ENCODE measurements at regions not wholly inside any gene's neighbourhood (a gene's known extent, or its start where the extent isn't known, plus 50 kb on each side); places are given as distances from the start of the nearest gene placed in this dataset.

DNA sequence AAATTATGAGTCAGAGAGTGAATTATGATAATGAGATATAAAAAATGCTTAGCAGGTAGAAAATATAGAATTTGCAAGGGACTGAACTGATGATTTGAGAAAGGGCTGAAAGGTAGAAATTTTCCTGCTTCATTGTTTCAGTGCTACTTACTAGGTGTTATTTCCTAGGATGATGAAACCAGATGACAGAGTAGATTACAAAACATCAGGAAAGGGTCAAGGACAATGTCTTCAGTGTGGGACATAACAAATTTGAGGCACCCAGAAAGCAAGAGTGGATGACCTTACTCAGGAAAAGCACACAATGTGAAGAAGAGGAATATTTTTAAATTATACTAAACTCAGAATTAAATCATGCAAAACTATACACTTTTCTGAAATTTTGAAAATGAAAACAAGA lies 102.1 kb downstream of the SHCBP1 start:
- peaks cover 2 to 3% (median 2%) of the 10 kb centered on the region in 3 donors for H3K27me3 Mint-ChIP-seq (ENCODE audit: low read depth in 3 of 3)
- Histone ChIP-seq H4K20me1 (ENCODE audit: insufficient read depth, low read length) (no peaks in the 10 kb centered on the region), H3K9ac (ENCODE audit: insufficient read depth, low read length, poor library complexity, severe bottlenecking) (no peak overlapping the region), H3K27me3 (ENCODE audit: control insufficient read depth in 2 of 2, insufficient read depth in 2 of 2, low read length in 2 of 2) (no peaks in the 10 kb centered on the region), H3K79me2 (ENCODE audit: insufficient read depth, low read length) (no peaks in the 10 kb centered on the region), H3K36me3 (replicated peaks in 1 of 2; ENCODE audit: control insufficient read depth in 1 of 2, insufficient read depth in 2 of 2, low read length in 2 of 2) (no peaks in the 10 kb centered on the region), H3K4me2 (replicated peaks; ENCODE audit: extremely low read depth, low read length, poor library complexity, severe bottlenecking) (no peak overlapping the region), H3K4me1 (ENCODE audit: control insufficient read depth in 1 of 2, insufficient read depth in 2 of 2, low read length in 2 of 2) (no peaks in the 10 kb centered on the region), H2AFZ (ENCODE audit: insufficient read depth, low read depth, low read length, poor library complexity, severe bottlenecking) (no peak overlapping the region), H3K27ac (ENCODE audit: low read depth in 1 of 2, low read length in 2 of 2) (no peak overlapping the region), H3K4me3 (replicated peaks in 1 of 3; ENCODE audit: low read depth in 2 of 3, low read length in 3 of 3) (no peak overlapping the region), H3K9me3 (replicated peaks in 1 of 2; ENCODE audit: control insufficient read depth in 1 of 2, insufficient read depth in 1 of 2, low read length in 2 of 2) (peaks cover 0 to 7% of the 10 kb centered on the region in 2 donors)
- H3K27ac Mint-ChIP-seq = no peak overlapping the region
- peaks cover 0 to 8% (median 3%) of the 10 kb centered on the region in 7 donors for H3K9me3 Mint-ChIP-seq
- TF ChIP-seq CTCF (IDR thresholded peaks at IDR 0.05) = no peak
- intact Hi-C loops (cut with micrococcal nuclease) = no loop called here
- no peak overlapping the region for H3K4me3 Mint-ChIP-seq
- H3K36me3 Mint-ChIP-seq = no peaks in the 10 kb centered on the region
- no peak for DNase-seq
- H3K4me1 Mint-ChIP-seq = no peaks in the 10 kb centered on the region

DNA sequence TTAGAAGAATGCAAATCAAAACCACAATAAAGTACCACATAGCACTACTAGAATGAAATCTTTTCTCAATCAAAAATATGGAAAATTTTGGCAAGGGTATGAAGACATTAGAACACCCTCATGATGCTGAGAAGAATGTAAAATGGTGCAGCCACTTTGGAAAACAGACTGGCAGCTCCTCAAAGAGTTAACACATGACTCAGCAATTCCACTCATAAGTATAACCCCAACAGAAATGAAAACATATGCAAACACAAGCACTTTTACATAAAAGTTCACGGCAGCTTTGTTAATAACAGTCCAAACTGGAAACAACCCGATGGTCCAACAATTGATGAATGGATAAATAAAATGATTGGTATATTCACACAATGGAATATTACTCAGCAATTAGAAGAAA lies 124.5 kb downstream of the SHCBP1 start:
- DNase-seq = no peak
- H3K36me3 Mint-ChIP-seq = no peaks in the 10 kb centered on the region

More for the DNA sequence above, 124.5 kb downstream of the SHCBP1 start:
- no peak overlapping the region for H3K4me3 ChIP-seq (replicated peaks in 1 of 3; ENCODE audit: low read depth in 2 of 3, low read length in 3 of 3)
- Mint-ChIP-seq H3K9me3 (peaks cover 0 to 4% (median 2%) of the 10 kb centered on the region in 7 donors), H3K27me3 (ENCODE audit: low read depth in 3 of 3) (no peaks in the 10 kb centered on the region), H3K27ac (no peak overlapping the region), H3K4me1 (no peaks in the 10 kb centered on the region), H3K4me3 (no peak overlapping the region)
- no peak overlapping the region for H3K4me2 ChIP-seq (replicated peaks; ENCODE audit: extremely low read depth, low read length, poor library complexity, severe bottlenecking)
- H3K79me2 ChIP-seq (ENCODE audit: insufficient read depth, low read length) = no peaks in the 10 kb centered on the region
- H3K9me3 ChIP-seq (replicated peaks in 1 of 2; ENCODE audit: control insufficient read depth in 1 of 2, insufficient read depth in 1 of 2, low read length in 2 of 2) = no peaks in the 10 kb centered on the region
- H3K4me1 ChIP-seq (ENCODE audit: control insufficient read depth in 1 of 2, insufficient read depth in 2 of 2, low read length in 2 of 2) = no peaks in the 10 kb centered on the region
- H3K27me3 ChIP-seq (ENCODE audit: control insufficient read depth in 2 of 2, insufficient read depth in 2 of 2, low read length in 2 of 2) = no peaks in the 10 kb centered on the region
- TF ChIP-seq CTCF (IDR thresholded peaks at IDR 0.05) = no peak
- intact Hi-C loops (cut with micrococcal nuclease) = no loop called here
- WGBS (ENCODE audit: insufficient coverage) = no CpG with 5 or more reads among the region's 2 CpGs
- no peak overlapping the region for H3K27ac ChIP-seq (ENCODE audit: low read depth in 1 of 2, low read length in 2 of 2)
- H3K36me3 ChIP-seq (replicated peaks in 1 of 2; ENCODE audit: control insufficient read depth in 1 of 2, insufficient read depth in 2 of 2, low read length in 2 of 2) = no peaks in the 10 kb centered on the region
- H2AFZ ChIP-seq (ENCODE audit: insufficient read depth, low read depth, low read length, poor library complexity, severe bottlenecking) = no peak overlapping the region
- H4K20me1 ChIP-seq (ENCODE audit: insufficient read depth, low read length) = no peaks in the 10 kb centered on the region
- H3K9ac ChIP-seq (ENCODE audit: insufficient read depth, low read length, poor library complexity, severe bottlenecking) = no peak overlapping the region

Data from CD14-positive monocyte (primary cell).